Suprapubic skin (tissue), 3 donors: ENCODE measurements at regions not wholly inside any gene's neighbourhood (a gene's known extent, or its start where the extent isn't known, plus 50 kb on each side); places are given as distances from the start of the nearest gene placed in this dataset.

Experiments used
- CTCF ChIP-seq, 2 donors: fragments of 200-600 bp in 1 of 2; fragments of 450-650 bp in 1 of 2; sonication (generic) in 1 of 2; IDR thresholded peaks; one replicate each; pipeline ENCODE4 v1.5.1; 2016 to 2019; ENCODE audit warnings: antibody characterized with exemption in 2 of 2, mild to moderate bottlenecking in 1 of 2, moderate library complexity in 1 of 2
- EP300 ChIP-seq: sonication (generic); formaldehyde crosslinking; IDR thresholded peaks from one replicate; pipeline ENCODE4 v1.6.1; 2017; ENCODE audit warnings: antibody characterized with exemption
- POLR2A ChIP-seq, 2 donors: fragments of 450-650 bp; IDR thresholded peaks; one replicate each; pipeline ENCODE4 v1.6.1; 2017; ENCODE audit warnings: antibody characterized with exemption in 2 of 2, mild to moderate bottlenecking in 2 of 2, moderate library complexity in 2 of 2

GRCh38 chr17:13788385-13788784 lies 186.7 kb upstream of the HS3ST3A1 start:
- TF ChIP-seq CTCF (IDR thresholded peaks at IDR 0.05) (no peak), EP300 (no peak), POLR2A (IDR thresholded peaks at IDR 0.05) (no peak)
